Activated B cell treated with CpG ODN at 0.5 μM for 24 hours (primary cell): ENCODE measurements at regions not wholly inside any gene's neighbourhood (a gene's known extent, or its start where the extent isn't known, plus 50 kb on each side); places are given as distances from the start of the nearest gene placed in this dataset.

Experiments used
- ATAC-seq: fragments of 200-7000 bp; cut with Tn5 transposase; one replicate; pipeline ENCODE4 v1.10.0; 2021; ENCODE audit warnings: low read depth, mild to moderate bottlenecking, moderate library complexity
- CTCF ChIA-PET: fragments of 350-600 bp; sonication (Branson Sonifier 250); formaldehyde crosslinking; loops from one replicate; lab custom pipeline; 2021; ENCODE audit warnings: antibody characterized with exemption; lab: Charles Lee
- POLR2A ChIA-PET: fragments of 350-600 bp; sonication (Branson Sonifier 250); formaldehyde crosslinking; loops from one replicate; lab custom pipeline; 2021; ENCODE audit warnings: antibody characterized with exemption; lab: Charles Lee
- DNase-seq: peaks from one replicate; pipeline ENCODE4 v3.0.0; 2022
- H3K27ac Mint-ChIP-seq: one replicate; pipeline ENCODE4 v1.8.0; 2020; ENCODE audit warnings: mixed read lengths
- H3K27me3 Mint-ChIP-seq: one replicate; pipeline ENCODE4 v1.8.0; 2021; ENCODE audit warnings: mixed read lengths
- H3K36me3 Mint-ChIP-seq: one replicate; pipeline ENCODE4 v1.8.0; 2021; ENCODE audit warnings: low read depth, mixed read lengths
- H3K4me1 Mint-ChIP-seq: one replicate; pipeline ENCODE4 v1.8.0; 2021; ENCODE audit warnings: mixed read lengths
- H3K4me3 Mint-ChIP-seq: one replicate; pipeline ENCODE4 v1.8.0; 2020; ENCODE audit warnings: mild to moderate bottlenecking, mixed read lengths
- H3K9me3 Mint-ChIP-seq: one replicate; pipeline ENCODE4 v1.8.0; 2020; ENCODE audit warnings: mixed read lengths
- intact Hi-C: fragments of 100-400 bp; cut with micrococcal nuclease; formaldehyde crosslinking; loops from one replicate; pipeline ENCODE4 v1.15.1; 2024
- TF ChIP-seq, protein P1 (sequence below): fragments of 200-600 bp; IDR thresholded peaks from one replicate; pipeline ENCODE4 v1.8.0; 2022; ENCODE audit warnings: antibody characterized with exemption, mild to moderate bottlenecking

DNA sequence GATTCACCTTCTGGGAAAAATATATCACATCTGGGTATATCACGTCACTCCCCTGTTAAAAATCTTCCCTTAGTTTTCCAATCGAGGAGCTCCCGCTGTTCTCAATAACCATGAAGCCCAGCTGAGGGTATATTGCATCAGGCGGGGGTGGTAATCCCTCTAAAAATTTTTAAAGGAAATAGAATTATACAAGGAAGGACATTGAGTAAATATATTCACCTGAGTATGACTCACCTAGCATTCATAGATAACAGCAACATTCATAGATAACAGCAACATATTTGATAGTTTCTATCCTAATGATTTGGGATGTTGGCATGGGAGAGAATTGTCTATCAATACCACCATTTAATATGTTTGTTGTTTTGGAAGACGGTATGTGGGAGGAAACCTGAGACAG, 473.6 kb downstream of the RMST start:
- no peak for ATAC-seq
- ChIA-PET CTCF (no interaction called here), POLR2A (no interaction called here)
- no peak for DNase-seq
- H3K36me3 Mint-ChIP-seq, result no peaks in the 10 kb centered on the region
- H3K27me3 Mint-ChIP-seq, result no peaks in the 10 kb centered on the region
- H3K27ac Mint-ChIP-seq, result no peak overlapping the region
- no peaks in the 10 kb centered on the region for H3K4me1 Mint-ChIP-seq
- H3K4me3 Mint-ChIP-seq, result no peak overlapping the region
- intact Hi-C loops, result no loop called here
- H3K9me3 Mint-ChIP-seq, result peaks cover 5% of the 10 kb centered on the region
- TF ChIP-seq, protein P1, sequence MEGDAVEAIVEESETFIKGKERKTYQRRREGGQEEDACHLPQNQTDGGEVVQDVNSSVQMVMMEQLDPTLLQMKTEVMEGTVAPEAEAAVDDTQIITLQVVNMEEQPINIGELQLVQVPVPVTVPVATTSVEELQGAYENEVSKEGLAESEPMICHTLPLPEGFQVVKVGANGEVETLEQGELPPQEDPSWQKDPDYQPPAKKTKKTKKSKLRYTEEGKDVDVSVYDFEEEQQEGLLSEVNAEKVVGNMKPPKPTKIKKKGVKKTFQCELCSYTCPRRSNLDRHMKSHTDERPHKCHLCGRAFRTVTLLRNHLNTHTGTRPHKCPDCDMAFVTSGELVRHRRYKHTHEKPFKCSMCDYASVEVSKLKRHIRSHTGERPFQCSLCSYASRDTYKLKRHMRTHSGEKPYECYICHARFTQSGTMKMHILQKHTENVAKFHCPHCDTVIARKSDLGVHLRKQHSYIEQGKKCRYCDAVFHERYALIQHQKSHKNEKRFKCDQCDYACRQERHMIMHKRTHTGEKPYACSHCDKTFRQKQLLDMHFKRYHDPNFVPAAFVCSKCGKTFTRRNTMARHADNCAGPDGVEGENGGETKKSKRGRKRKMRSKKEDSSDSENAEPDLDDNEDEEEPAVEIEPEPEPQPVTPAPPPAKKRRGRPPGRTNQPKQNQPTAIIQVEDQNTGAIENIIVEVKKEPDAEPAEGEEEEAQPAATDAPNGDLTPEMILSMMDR, result no peak

DNA sequence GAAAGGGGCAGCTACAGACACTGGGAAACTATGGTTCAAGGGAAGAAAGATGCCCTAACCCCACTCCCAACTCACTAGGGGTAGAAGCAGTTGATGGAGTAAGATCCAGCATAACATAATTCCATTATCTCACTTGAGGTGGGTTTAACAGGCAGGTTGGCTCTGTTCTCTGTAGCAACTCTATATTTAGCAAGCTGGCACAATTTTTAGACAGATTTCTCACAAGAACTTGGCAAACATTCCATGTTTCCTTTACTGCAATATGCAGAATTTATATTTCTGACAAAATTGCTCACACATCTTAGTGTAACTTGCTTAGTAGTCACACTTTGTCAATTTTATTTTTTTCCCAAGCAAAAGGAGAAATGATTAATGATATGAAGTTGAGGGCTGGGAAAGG, 475.4 kb downstream of the RMST start:
- Mint-ChIP-seq H3K27ac (no peak overlapping the region), H3K4me1 (no peaks in the 10 kb centered on the region), H3K9me3 (peaks cover 5% of the 10 kb centered on the region), H3K27me3 (no peaks in the 10 kb centered on the region), H3K36me3 (no peaks in the 10 kb centered on the region), H3K4me3 (no peak overlapping the region)
- ChIA-PET CTCF (no interaction called here), POLR2A (no interaction called here)
- DNase-seq (no peak), ATAC-seq (no peak)
- intact Hi-C loops, result no loop called here
- TF ChIP-seq, protein P1, result no peak

DNA sequence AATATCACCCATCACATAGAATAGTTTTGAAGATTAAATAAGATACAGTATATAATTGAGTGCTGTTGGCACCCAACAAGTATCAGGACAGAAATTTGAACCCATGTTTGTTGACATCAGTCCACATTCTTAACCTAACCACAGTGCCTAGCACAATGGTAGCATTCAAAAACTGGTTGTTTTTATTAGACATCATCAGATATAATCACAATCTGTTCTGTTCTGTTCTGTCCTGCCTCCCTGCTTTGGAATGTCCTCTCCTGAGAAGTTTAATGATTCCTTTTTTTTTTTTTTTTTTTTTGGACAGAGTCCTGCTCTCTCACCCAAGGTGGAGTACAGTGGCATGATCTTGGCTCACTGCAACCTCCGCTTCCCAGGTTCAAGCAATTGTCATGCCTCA, 476.6 kb downstream of the RMST start:
- intact Hi-C loops, result no loop called here
- TF ChIP-seq, protein P1, result no peak
- Mint-ChIP-seq H3K4me1 (no peaks in the 10 kb centered on the region), H3K27me3 (no peaks in the 10 kb centered on the region), H3K9me3 (peaks cover 5% of the 10 kb centered on the region), H3K4me3 (no peak overlapping the region), H3K36me3 (no peaks in the 10 kb centered on the region), H3K27ac (no peak overlapping the region)
- DNase-seq (no peak), ATAC-seq (no peak)
- ChIA-PET POLR2A (no interaction called here), CTCF (no interaction called here)

DNA sequence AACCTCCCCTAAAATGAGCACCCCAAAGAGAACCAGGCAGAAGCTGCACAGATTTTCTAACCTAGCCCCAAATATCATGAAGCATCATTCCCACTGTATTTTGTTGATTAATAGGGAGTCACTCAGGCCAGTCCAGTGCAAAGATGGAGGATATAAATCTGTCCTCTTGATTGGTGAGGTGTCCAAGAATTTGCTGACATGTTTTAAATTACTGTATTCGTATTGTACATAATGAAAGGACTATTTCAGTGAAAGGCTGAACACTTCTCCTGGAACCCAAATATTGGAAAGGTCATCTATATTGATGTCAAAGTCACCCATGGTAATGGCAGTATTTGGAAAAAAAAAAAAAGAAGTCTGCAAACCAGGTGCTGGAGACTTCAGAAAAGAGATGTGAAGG, 477.5 kb downstream of the RMST start:
- Mint-ChIP-seq H3K27me3 (no peaks in the 10 kb centered on the region), H3K4me1 (no peaks in the 10 kb centered on the region), H3K9me3 (peaks cover 2% of the 10 kb centered on the region), H3K4me3 (no peak overlapping the region), H3K27ac (no peak overlapping the region), H3K36me3 (no peaks in the 10 kb centered on the region)
- no peak for ATAC-seq
- intact Hi-C loops, result no loop called here
- no peak for DNase-seq
- CTCF ChIA-PET, result no interaction called here
- TF ChIP-seq, protein P1, result no peak
- POLR2A ChIA-PET, result no interaction called here

DNA sequence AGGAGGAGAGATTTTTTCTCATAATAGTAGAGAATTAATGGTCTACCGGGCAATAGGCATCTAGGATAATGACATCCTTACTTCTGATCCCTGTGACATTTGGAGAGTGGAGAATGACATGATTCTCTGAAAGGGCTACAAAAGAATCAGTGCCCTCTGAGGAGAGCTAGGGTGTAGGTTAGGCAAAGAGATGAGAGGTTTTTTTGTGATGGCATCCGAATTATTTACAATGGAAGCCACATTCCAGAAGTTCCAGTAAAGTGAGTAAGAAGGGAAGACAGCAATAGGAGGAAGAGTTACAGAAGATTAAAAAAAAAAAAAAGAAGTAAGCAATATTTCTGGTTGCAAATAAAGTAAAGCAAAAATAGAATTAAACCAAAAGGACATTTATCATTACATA, 478.0 kb downstream of the RMST start:
- TF ChIP-seq, protein P1, result no peak
- POLR2A ChIA-PET, result no interaction called here
- no peak for DNase-seq
- H3K36me3 Mint-ChIP-seq, result no peaks in the 10 kb centered on the region
- H3K27me3 Mint-ChIP-seq, result no peaks in the 10 kb centered on the region
- intact Hi-C loops, result no loop called here
- H3K4me1 Mint-ChIP-seq, result no peaks in the 10 kb centered on the region
- peaks cover 2% of the 10 kb centered on the region for H3K9me3 Mint-ChIP-seq
- H3K4me3 Mint-ChIP-seq, result no peak overlapping the region
- no peak overlapping the region for H3K27ac Mint-ChIP-seq
- CTCF ChIA-PET, result no interaction called here
- no peak for ATAC-seq
